AG10803 (cell line): ENCODE measurements at regions not wholly inside any gene's neighbourhood (a gene's known extent, or its start where the extent isn't known, plus 50 kb on each side); places are given as distances from the start of the nearest gene placed in this dataset.

Experiments used
- DNase-seq: peaks from one replicate; pipeline ENCODE4 v3.0.0; 2010; ENCODE audit warnings: low read depth
- H3K4me3 ChIP-seq: 2 replicates; pipeline ENCODE4 v1.5.1; 2011; ENCODE audit warnings: mild to moderate bottlenecking, low read length, control low read depth
- CTCF ChIP-seq: conservative IDR thresholded peaks from 2 replicates; pipeline ENCODE4 v1.5.1; 2011; ENCODE audit warnings: mild to moderate bottlenecking, low read length, control low read depth, inconsistent platforms

- TF ChIP-seq CTCF: no peak
- no peak for DNase-seq
- no peak overlapping the region for H3K4me3 ChIP-seq
These were observed 562.8 kb downstream of the TBC1D22A start for GRCh38 chr22:47325249-47325648.

GRCh38 chr22:47324435-47324990 is 562.1 kb downstream of the TBC1D22A start:
- no peak for TF ChIP-seq CTCF

GRCh38 chr22:47323518-47323917 is 561.1 kb downstream of the TBC1D22A start:
- no peak for DNase-seq
- no peak for TF ChIP-seq CTCF
- H3K4me3 ChIP-seq: no peak overlapping the region

More at GRCh38 chr22:47324435-47324990, 562.1 kb downstream of the TBC1D22A start:
- no peak overlapping the region for H3K4me3 ChIP-seq
- DNase-seq: no peak

GRCh38 chr22:47322854-47323253 is 560.4 kb downstream of the TBC1D22A start:
- DNase-seq: no peak
- no peak for TF ChIP-seq CTCF
- no peak overlapping the region for H3K4me3 ChIP-seq

- no peak for TF ChIP-seq CTCF
These were observed 558.1 kb downstream of the TBC1D22A start for GRCh38 chr22:47320560-47320959.

GRCh38 chr22:47318041-47318737 is 555.7 kb downstream of the TBC1D22A start:
- no peak for TF ChIP-seq CTCF
- DNase-seq: no peak
- H3K4me3 ChIP-seq: no peak overlapping the region

More at GRCh38 chr22:47320560-47320959, 558.1 kb downstream of the TBC1D22A start:
- H3K4me3 ChIP-seq: no peak overlapping the region
- no peak for DNase-seq

GRCh38 chr22:47315862-47316419 is 553.5 kb downstream of the TBC1D22A start:
- TF ChIP-seq CTCF: no peak
- H3K4me3 ChIP-seq: no peak overlapping the region
- DNase-seq: no peak
